ENCODE measurements at regions not wholly inside any gene's neighbourhood (a gene's known extent, or its start where the extent isn't known, plus 50 kb on each side); places are given as distances from the start of the nearest gene placed in this dataset.

- DNase-seq, result no peak
Observed at GRCh38 chr4:110967936-110968335, 345.1 kb upstream of the PITX2 start.

DNA sequence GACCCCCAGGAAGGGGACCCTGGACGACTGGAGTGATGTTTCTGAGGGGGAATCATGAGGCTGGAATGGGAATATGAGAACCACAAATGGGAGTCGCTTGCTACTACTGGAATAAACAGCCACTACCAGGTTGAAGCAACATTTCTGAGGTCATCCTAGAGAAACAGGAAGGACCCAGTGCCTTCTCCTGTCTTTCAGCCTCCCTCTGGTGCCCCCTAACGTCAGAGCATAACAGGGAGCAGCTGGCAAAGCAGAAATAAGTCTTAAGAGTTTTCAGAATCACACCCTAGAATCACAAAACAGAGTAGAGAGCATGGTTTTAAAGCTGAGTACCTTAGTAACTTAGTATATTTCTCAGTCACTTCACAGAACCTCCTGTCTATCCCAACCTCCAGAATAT lies 347.8 kb upstream of the PITX2 start:
- DNase-seq, result no peak

- DNase-seq, result no peak
Observed at GRCh38 chr4:110975338-110975737, 352.5 kb upstream of the PITX2 start.

- no peak for DNase-seq
Observed at GRCh38 chr4:110977554-110977953, 354.7 kb upstream of the PITX2 start.

DNA sequence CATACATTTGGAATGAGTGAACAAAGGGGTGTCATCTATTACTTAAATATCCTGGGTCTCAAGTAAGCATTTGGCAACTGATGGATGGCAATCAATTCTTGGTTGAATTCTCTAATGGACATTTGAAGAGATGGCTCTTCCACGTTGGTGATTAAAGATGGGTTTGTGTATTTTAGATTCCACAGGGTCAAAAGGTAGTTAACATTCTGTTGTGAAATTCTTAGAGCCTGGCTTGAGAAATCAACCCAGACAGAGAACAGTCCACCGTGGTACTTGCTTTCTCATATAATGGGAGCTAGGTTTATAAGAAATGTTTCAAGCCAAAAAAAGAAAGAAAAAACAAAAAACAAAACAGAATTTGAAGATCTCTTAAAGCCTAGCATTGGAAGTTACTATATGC lies 355.9 kb upstream of the PITX2 start:
- DNase-seq, result no peak

DNA sequence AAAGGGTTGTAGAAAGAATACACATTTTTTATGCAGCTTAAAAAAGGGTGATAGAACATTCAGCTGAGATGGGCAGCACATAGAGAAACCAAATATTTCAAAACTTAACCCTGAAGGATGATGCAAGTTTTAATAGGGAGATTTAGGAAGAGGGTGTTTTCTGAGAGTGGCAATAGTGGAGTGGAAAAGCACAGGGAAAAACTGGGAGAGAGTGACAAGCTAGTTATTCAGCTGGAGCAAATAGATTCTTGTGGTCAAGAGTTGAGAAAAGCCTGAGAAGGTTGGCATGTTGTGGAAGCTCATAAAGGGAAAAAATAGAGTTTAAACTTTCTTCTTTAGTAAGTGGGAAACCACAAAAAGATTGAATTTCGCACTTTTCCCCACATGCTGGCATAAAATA lies 359.6 kb upstream of the PITX2 start:
- no peak for DNase-seq

DNA sequence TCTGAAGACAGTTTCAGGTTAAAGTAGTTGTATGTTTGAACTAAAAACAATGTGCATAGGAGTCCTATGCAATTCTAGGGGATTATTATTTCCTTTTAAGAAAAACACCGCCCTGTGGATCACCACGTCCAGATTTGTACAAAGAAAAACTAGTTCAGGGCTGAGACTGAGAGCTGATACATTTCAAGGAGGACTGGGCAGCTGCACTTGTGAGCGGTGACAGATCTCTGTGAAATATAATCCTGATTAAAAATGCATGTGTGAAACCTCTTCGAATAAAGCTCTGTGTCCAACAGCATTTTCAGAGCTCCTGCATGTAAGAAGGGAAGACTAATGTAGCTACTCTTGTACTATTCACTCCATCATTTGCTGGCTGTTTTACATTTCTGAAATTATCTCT lies 365.8 kb upstream of the PITX2 start:
- no peak for DNase-seq

- DNase-seq, result no peak
Observed at GRCh38 chr4:110989125-110989524, 366.2 kb upstream of the PITX2 start.

GRCh38 chr4:110994781-110995180 lies 371.9 kb upstream of the PITX2 start:
- DNase-seq, result no peak

- no peak for DNase-seq
Observed at GRCh38 chr4:110998320-110998719, 375.4 kb upstream of the PITX2 start.

GRCh38 chr4:111011458-111011857 lies 388.6 kb upstream of the PITX2 start:
- no peak for DNase-seq

DNA sequence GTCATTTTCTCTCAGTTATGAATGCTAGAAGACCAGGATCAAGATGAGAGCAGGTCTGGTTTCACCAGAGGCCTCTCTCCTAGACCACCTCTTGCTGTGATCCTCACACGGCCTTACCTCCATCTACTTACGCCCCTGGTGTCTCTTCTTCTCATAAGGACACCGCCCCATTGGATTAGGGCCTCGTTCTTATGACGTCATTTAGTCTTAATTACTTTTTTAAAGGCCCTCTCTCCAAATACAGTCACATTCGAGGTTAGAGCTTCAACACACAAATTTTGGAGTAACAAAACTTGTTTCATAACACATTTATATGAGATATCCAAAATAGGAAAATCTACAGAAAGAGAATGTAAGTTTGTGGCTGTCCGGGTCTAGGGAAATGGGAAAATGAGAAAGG lies 391.0 kb upstream of the PITX2 start:
- DNase-seq, result no peak

- DNase-seq, result no peak
Observed at GRCh38 chr4:111014537-111014936, 391.7 kb upstream of the PITX2 start.

DNA sequence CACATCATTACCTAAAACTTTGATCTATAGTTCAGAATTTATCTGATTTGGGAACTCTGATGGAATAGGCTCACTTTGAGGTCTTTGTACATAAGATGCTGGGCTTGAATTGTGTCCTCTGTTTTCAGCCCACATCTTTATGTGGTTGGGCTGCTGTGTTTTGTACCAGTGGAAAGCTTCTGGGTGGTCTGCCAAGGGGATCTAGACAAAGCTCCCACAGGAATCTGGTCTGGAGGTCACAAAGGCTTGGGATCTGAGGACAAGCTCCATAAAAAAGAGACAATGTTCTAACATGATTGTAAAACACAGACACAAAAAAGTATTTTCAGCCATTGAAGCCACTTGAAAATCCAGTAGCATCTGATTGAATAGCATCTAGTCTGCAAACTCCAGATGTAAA lies 393.5 kb upstream of the PITX2 start:
- DNase-seq, result no peak

DNA sequence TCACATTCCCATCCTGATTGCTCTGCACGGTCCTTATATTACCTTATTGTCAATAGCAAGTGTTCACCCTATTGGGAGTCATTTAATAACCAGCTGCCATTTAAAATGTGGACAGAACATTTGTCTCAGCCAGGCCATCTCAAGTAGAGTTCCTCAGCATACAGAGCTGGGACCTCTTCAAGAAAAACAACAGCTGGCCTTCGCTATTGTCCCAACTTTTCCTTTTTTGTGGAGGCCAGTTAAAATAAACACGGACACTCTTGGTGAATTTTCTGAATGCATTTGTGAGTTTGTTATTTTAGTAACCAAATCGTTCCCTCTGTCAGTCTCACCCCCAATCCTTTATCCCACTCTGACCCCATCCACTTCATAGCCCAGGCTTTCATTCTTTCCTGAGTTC lies 395.3 kb upstream of the PITX2 start:
- no peak for DNase-seq

- DNase-seq, result no peak
Observed at GRCh38 chr4:111020476-111020875, 397.6 kb upstream of the PITX2 start.

GRCh38 chr4:111020961-111021360 lies 398.1 kb upstream of the PITX2 start:
- DNase-seq, result no peak

GRCh38 chr4:111022758-111023157 lies 399.9 kb upstream of the PITX2 start:
- no peak for DNase-seq

- DNase-seq, result no peak
Observed at GRCh38 chr4:111027526-111027925, 404.6 kb upstream of the PITX2 start.

GRCh38 chr4:111028795-111029194 lies 405.9 kb upstream of the PITX2 start:
- no peak for DNase-seq

DNA sequence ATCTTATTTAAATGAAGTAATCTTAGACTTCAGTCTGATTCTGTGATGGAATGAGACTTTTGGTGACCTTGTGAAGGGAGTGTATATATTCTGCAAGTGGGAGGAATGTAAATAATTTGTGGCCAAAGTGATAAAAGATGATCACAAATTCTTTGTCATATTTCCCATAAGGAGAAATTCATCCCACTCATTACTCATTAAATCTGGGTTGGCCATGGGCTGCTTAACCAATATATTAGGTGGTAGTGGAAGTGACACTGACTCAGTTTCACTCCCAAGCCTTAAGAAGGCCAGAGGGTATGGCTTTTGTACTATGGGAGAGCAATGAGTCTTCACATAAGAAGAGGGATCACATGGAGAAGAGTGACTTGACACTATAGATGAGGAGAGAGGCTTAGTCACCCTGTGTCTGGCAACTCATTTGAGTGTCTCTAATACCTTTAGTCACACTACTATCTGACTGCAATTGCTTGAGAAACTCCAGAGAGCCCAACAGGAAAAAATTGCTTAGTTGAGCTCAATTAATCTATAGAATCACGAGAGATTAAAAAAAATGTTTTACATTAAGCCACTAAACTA lies 408.2 kb upstream of the PITX2 start:
- no peak for DNase-seq

- DNase-seq, result no peak
Observed at GRCh38 chr4:111031596-111031995, 408.7 kb upstream of the PITX2 start.

GRCh38 chr4:111037591-111038360 lies 414.9 kb upstream of the PITX2 start:
- DNase-seq, result no peak

GRCh38 chr4:111040904-111041303 lies 418.0 kb upstream of the PITX2 start:
- DNase-seq, result no peak

- no peak for DNase-seq
Observed at GRCh38 chr4:111043286-111043685, 420.4 kb upstream of the PITX2 start.
